Fibroblast of lung (primary cell): ENCODE measurements at regions not wholly inside any gene's neighbourhood (a gene's known extent, or its start where the extent isn't known, plus 50 kb on each side); places are given as distances from the start of the nearest gene placed in this dataset.

ENCODE experiments used
- DNase-seq, 2 donors: peaks; one replicate each; pipeline versions ENCODE4 v3.0.0 to v3.0.0-alpha.2; 2010; ENCODE audit warnings: low read depth in 2 of 2
- H2AFZ ChIP-seq: 2 replicates; pipeline ENCODE4 v1.5.1; 2012; ENCODE audit warnings: low read length, control low read depth, inconsistent platforms
- H3K27ac ChIP-seq: 2 replicates; pipeline ENCODE4 v1.5.1; 2011; ENCODE audit warnings: low read length, control low read depth; ENCODE audit not compliant: insufficient read depth
- H3K27me3 ChIP-seq: 2 replicates; pipeline ENCODE4 v1.5.1; 2011; ENCODE audit warnings: mild to moderate bottlenecking, low read length; ENCODE audit not compliant: control insufficient read depth, insufficient read depth
- H3K36me3 ChIP-seq: 2 replicates; pipeline ENCODE4 v1.5.1; 2011; ENCODE audit warnings: low read length; ENCODE audit not compliant: control insufficient read depth, insufficient read depth
- H3K4me1 ChIP-seq: 2 replicates; pipeline ENCODE4 v1.5.1; 2011; ENCODE audit warnings: low read length; ENCODE audit not compliant: control insufficient read depth, insufficient read depth; ENCODE audit errors: extremely low read depth
- H3K4me2 ChIP-seq: 2 replicates; pipeline ENCODE4 v1.5.1; 2011; ENCODE audit warnings: low read length, control low read depth; ENCODE audit not compliant: insufficient read depth; ENCODE audit errors: extremely low read depth
- H3K4me3 ChIP-seq, 4 experiments: fragments of 200-600 bp in 1 of 4; sonication (generic) in 1 of 4; replicated peaks in 1 of 4; 2 replicates each; pipeline ENCODE4 v1.5.1; 2011 to 2016; ENCODE audit warnings: low read length in 4 of 4, low read depth in 3 of 4, mild to moderate bottlenecking in 3 of 4, control low read depth in 2 of 4, inconsistent platforms in 1 of 4, mixed read lengths in 1 of 4; ENCODE audit not compliant: insufficient read depth in 1 of 4; ENCODE audit errors: control extremely low read depth in 1 of 4
- H3K79me2 ChIP-seq: 2 replicates; pipeline ENCODE4 v1.5.1; 2012; ENCODE audit warnings: mild to moderate bottlenecking, low read length, inconsistent platforms; ENCODE audit not compliant: control insufficient read depth, insufficient read depth
- H3K9ac ChIP-seq: 2 replicates; pipeline ENCODE4 v1.5.1; 2011; ENCODE audit warnings: mild to moderate bottlenecking, low read length, control low read depth; ENCODE audit not compliant: insufficient read depth
- H3K9me3 ChIP-seq: 2 replicates; pipeline ENCODE4 v1.5.1; 2012; ENCODE audit warnings: low read depth, low read length; ENCODE audit not compliant: control insufficient read depth, insufficient read depth
- H4K20me1 ChIP-seq: 2 replicates; pipeline ENCODE4 v1.5.1; 2011; ENCODE audit warnings: low read length; ENCODE audit not compliant: control insufficient read depth, insufficient read depth; ENCODE audit errors: extremely low read depth
- CTCF ChIP-seq, 2 donors: IDR thresholded peaks in 1 of 2; conservative IDR thresholded peaks in 1 of 2; 1 replicate in 1 of 2; 2 replicates in 1 of 2; pipeline ENCODE4 v1.5.1; 2011 to 2012; ENCODE audit warnings: low read length in 2 of 2, control low read depth in 1 of 2, inconsistent platforms in 1 of 2, low read depth in 1 of 2, mild to moderate bottlenecking in 1 of 2
- EZH2 ChIP-seq: IDR thresholded peaks from 2 replicates; pipeline ENCODE4 v1.5.1; 2012; ENCODE audit warnings: low read length, control low read depth, mild to moderate bottlenecking; ENCODE audit errors: missing control alignments

GRCh38 chr2:144281476-144281875 lies 238.4 kb downstream of the ZEB2 start:
- no peak for DNase-seq
- H3K27ac ChIP-seq: no peak overlapping the region
- TF ChIP-seq CTCF (conservative IDR thresholded peaks at IDR 0.05 in 1 of 2, IDR thresholded peaks at IDR 0.05 in 1 of 2; ENCODE audit: low read depth in 1 of 2, low read length in 2 of 2): no peak
- TF ChIP-seq EZH2: no peak

GRCh38 chr2:144280009-144280408 lies 239.9 kb downstream of the ZEB2 start:
- Histone ChIP-seq H3K36me3 (no peaks in the 10 kb centered on the region), H3K27ac (no peak overlapping the region), H3K9ac (no peak overlapping the region), H3K4me1 (no peaks in the 10 kb centered on the region), H3K27me3 (no peaks in the 10 kb centered on the region), H3K4me3 (no peak overlapping the region), H2AFZ (no peak overlapping the region), H4K20me1 (no peaks in the 10 kb centered on the region), H3K9me3 (no peaks in the 10 kb centered on the region), H3K79me2 (no peaks in the 10 kb centered on the region), H3K4me2 (no peak overlapping the region)
- no peak for DNase-seq
- TF ChIP-seq CTCF (conservative IDR thresholded peaks at IDR 0.05 in 1 of 2, IDR thresholded peaks at IDR 0.05 in 1 of 2; ENCODE audit: low read depth in 1 of 2, low read length in 2 of 2) (no peak), EZH2 (no peak)

More at GRCh38 chr2:144281476-144281875, 238.4 kb downstream of the ZEB2 start:
- Histone ChIP-seq H3K36me3 (no peaks in the 10 kb centered on the region), H3K79me2 (no peaks in the 10 kb centered on the region), H3K4me3 (no peak overlapping the region), H3K4me2 (no peak overlapping the region), H4K20me1 (no peaks in the 10 kb centered on the region), H3K27me3 (no peaks in the 10 kb centered on the region), H2AFZ (no peak overlapping the region), H3K4me1 (no peaks in the 10 kb centered on the region), H3K9me3 (no peaks in the 10 kb centered on the region), H3K9ac (no peak overlapping the region)

GRCh38 chr2:144279165-144279564 lies 240.8 kb downstream of the ZEB2 start:
- no peaks in the 10 kb centered on the region for H3K36me3 ChIP-seq
- no peak overlapping the region for H2AFZ ChIP-seq
- no peak overlapping the region for H3K4me3 ChIP-seq
- no peak for DNase-seq
- no peaks in the 10 kb centered on the region for H4K20me1 ChIP-seq
- H3K9ac ChIP-seq: no peak overlapping the region
- H3K4me1 ChIP-seq: no peaks in the 10 kb centered on the region
- no peak overlapping the region for H3K27ac ChIP-seq
- no peaks in the 10 kb centered on the region for H3K79me2 ChIP-seq
- no peaks in the 10 kb centered on the region for H3K9me3 ChIP-seq
- no peak overlapping the region for H3K4me2 ChIP-seq
- TF ChIP-seq CTCF (conservative IDR thresholded peaks at IDR 0.05 in 1 of 2, IDR thresholded peaks at IDR 0.05 in 1 of 2; ENCODE audit: low read depth in 1 of 2, low read length in 2 of 2) (no peak), EZH2 (no peak)
- no peaks in the 10 kb centered on the region for H3K27me3 ChIP-seq
